ENCODE measurements at regions not wholly inside any gene's neighbourhood (a gene's known extent, or its start where the extent isn't known, plus 50 kb on each side); places are given as distances from the start of the nearest gene placed in this dataset.

- TF ChIP-seq, protein P1, sequence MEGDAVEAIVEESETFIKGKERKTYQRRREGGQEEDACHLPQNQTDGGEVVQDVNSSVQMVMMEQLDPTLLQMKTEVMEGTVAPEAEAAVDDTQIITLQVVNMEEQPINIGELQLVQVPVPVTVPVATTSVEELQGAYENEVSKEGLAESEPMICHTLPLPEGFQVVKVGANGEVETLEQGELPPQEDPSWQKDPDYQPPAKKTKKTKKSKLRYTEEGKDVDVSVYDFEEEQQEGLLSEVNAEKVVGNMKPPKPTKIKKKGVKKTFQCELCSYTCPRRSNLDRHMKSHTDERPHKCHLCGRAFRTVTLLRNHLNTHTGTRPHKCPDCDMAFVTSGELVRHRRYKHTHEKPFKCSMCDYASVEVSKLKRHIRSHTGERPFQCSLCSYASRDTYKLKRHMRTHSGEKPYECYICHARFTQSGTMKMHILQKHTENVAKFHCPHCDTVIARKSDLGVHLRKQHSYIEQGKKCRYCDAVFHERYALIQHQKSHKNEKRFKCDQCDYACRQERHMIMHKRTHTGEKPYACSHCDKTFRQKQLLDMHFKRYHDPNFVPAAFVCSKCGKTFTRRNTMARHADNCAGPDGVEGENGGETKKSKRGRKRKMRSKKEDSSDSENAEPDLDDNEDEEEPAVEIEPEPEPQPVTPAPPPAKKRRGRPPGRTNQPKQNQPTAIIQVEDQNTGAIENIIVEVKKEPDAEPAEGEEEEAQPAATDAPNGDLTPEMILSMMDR (IDR thresholded peaks at IDR 0.05) = no peak
- TF ChIP-seq POLR2A (IDR thresholded peaks at IDR 0.05) = no peak
These were observed 357.5 kb downstream of the CAAP1 start for GRCh38 chr9:26535151-26535550.

Measured in lower leg skin (tissue), 3 donors.